Mesenchymal stem cell (in vitro differentiated cells and primary cell): ENCODE measurements at regions not wholly inside any gene's neighbourhood (a gene's known extent, or its start where the extent isn't known, plus 50 kb on each side); places are given as distances from the start of the nearest gene placed in this dataset.
A peak's percentile ranks its signal among the peaks of the same experiment; 100 is the strongest.

Experiments used
- DNase-seq: peaks from one replicate; pipeline ENCODE4 v3.0.0-alpha.2; 2013
- H2AFZ ChIP-seq: one replicate; pipeline ENCODE4 v1.6.1; 2013; ENCODE audit warnings: low read depth, mild to moderate bottlenecking, control low read depth, inconsistent platforms, low read length, moderate library complexity
- H2AK5ac ChIP-seq: 2 replicates; pipeline ENCODE4 v1.6.1; 2013; ENCODE audit warnings: low read length, moderate library complexity, mild to moderate bottlenecking, inconsistent platforms; ENCODE audit not compliant: severe bottlenecking
- H2BK120ac ChIP-seq: one replicate; pipeline ENCODE4 v1.6.1; 2013; ENCODE audit warnings: low read depth, mild to moderate bottlenecking, inconsistent platforms, low read length, moderate library complexity
- H2BK12ac ChIP-seq, 2 experiments: one replicate each; pipeline ENCODE4 v1.6.1; 2013; ENCODE audit warnings: inconsistent platforms in 2 of 2, low read length in 2 of 2, mild to moderate bottlenecking in 2 of 2, moderate library complexity in 2 of 2, control low read depth in 1 of 2
- H2BK15ac ChIP-seq: one replicate; pipeline ENCODE4 v1.6.1; 2013; ENCODE audit warnings: mild to moderate bottlenecking, low read depth, inconsistent platforms; ENCODE audit not compliant: poor library complexity, severe bottlenecking
- H2BK5ac ChIP-seq: 2 replicates; pipeline ENCODE4 v1.6.1; 2013; ENCODE audit warnings: low read depth, mild to moderate bottlenecking, low read length, control low read depth, inconsistent platforms; ENCODE audit not compliant: poor library complexity, severe bottlenecking
- H3K14ac ChIP-seq, 2 experiments: one replicate each; pipeline ENCODE4 v1.6.1; 2013; ENCODE audit warnings: inconsistent platforms in 2 of 2, low read length in 2 of 2, control low read depth in 1 of 2, mild to moderate bottlenecking in 1 of 2, moderate library complexity in 1 of 2
- H3K18ac ChIP-seq, 2 experiments: one replicate each; pipeline ENCODE4 v1.6.1; 2013; ENCODE audit warnings: inconsistent platforms in 2 of 2, low read length in 2 of 2, control low read depth in 1 of 2, low read depth in 1 of 2, mild to moderate bottlenecking in 1 of 2
- H3K23ac ChIP-seq, 2 experiments: one replicate each; pipeline ENCODE4 v1.6.1; 2013; ENCODE audit warnings: inconsistent platforms in 2 of 2, low read length in 2 of 2, mild to moderate bottlenecking in 2 of 2, moderate library complexity in 2 of 2, control low read depth in 1 of 2
- H3K27ac ChIP-seq: 2 replicates; pipeline ENCODE4 v1.5.1; 2013; ENCODE audit warnings: mild to moderate bottlenecking, moderate library complexity, low read length, control low read depth, inconsistent platforms; ENCODE audit not compliant: poor library complexity, severe bottlenecking
- H3K27me3 ChIP-seq, 2 experiments: 2 replicates each; pipeline versions ENCODE4 v1.6.1 to v1.7.0; 2013; ENCODE audit warnings: low read length in 2 of 2, mild to moderate bottlenecking in 2 of 2, moderate library complexity in 2 of 2, control low read depth in 1 of 2, inconsistent platforms in 1 of 2; ENCODE audit not compliant: control insufficient read depth in 1 of 2, insufficient read depth in 1 of 2
- H3K36me3 ChIP-seq, 2 experiments: 2 replicates each; pipeline versions ENCODE4 v1.6.1 to v1.7.0; 2013; ENCODE audit warnings: low read length in 2 of 2, control low read depth in 1 of 2, inconsistent platforms in 1 of 2, low read depth in 1 of 2, mild to moderate bottlenecking in 1 of 2; ENCODE audit not compliant: insufficient read depth in 2 of 2, control insufficient read depth in 1 of 2
- H3K4ac ChIP-seq, 2 experiments: one replicate each; pipeline ENCODE4 v1.6.1; 2013; ENCODE audit warnings: inconsistent platforms in 2 of 2, low read length in 2 of 2, mild to moderate bottlenecking in 2 of 2, moderate library complexity in 2 of 2, control low read depth in 1 of 2, low read depth in 1 of 2
- H3K4me1 ChIP-seq: 2 replicates; pipeline ENCODE4 v1.6.1; 2013; ENCODE audit warnings: low read depth, low read length, control low read depth; ENCODE audit not compliant: control insufficient read depth, insufficient read depth
- H3K4me2 ChIP-seq: 2 replicates; pipeline ENCODE4 v1.6.1; 2013; ENCODE audit warnings: low read length, mild to moderate bottlenecking, inconsistent platforms; ENCODE audit not compliant: poor library complexity, severe bottlenecking
- H3K4me3 ChIP-seq, 2 experiments: 2 replicates each; pipeline versions ENCODE4 v1.5.1 to v1.7.0; 2013; ENCODE audit warnings: low read length in 2 of 2, mild to moderate bottlenecking in 2 of 2, control low read depth in 1 of 2, low read depth in 1 of 2; ENCODE audit not compliant: insufficient read depth in 1 of 2
- H3K79me1 ChIP-seq: replicated peaks from 2 replicates; pipeline ENCODE4 v1.6.1; 2013; ENCODE audit warnings: mild to moderate bottlenecking, control low read depth, low read length, inconsistent platforms; ENCODE audit not compliant: poor library complexity, severe bottlenecking
- H3K9ac ChIP-seq: 2 replicates; pipeline ENCODE4 v1.7.0; 2013; ENCODE audit warnings: mild to moderate bottlenecking, low read length, moderate library complexity
- H3K9me3 ChIP-seq: 2 replicates; pipeline ENCODE4 v1.7.0; 2013; ENCODE audit warnings: mild to moderate bottlenecking, low read length; ENCODE audit not compliant: control insufficient read depth
- H4K8ac ChIP-seq: one replicate; pipeline ENCODE4 v1.6.1; 2013; ENCODE audit warnings: inconsistent platforms, mild to moderate bottlenecking, low read length, moderate library complexity
- H4K91ac ChIP-seq: one replicate; pipeline ENCODE4 v1.6.1; 2013; ENCODE audit warnings: mild to moderate bottlenecking, low read length, inconsistent platforms
- WGBS: methylation state at CpG from one replicate; pipeline ENCODE4 v1.1.7; 2013; ENCODE audit warnings: mixed read lengths; 5-methylcytosine and 5-hydroxymethylcytosine counted together

- Histone ChIP-seq H3K23ac (no peak overlapping the region), H4K8ac (no peak overlapping the region), H3K36me3 (no peaks in the 10 kb centered on the region), H3K9me3 (peaks cover 18% of the 10 kb centered on the region), H4K91ac (no peak overlapping the region), H3K4me2 (no peak overlapping the region), H2BK5ac (no peak overlapping the region), H2AFZ (no peak overlapping the region), H2AK5ac (no peak overlapping the region), H3K4ac (no peak overlapping the region), H3K9ac (no peak overlapping the region), H3K4me1 (no peaks in the 10 kb centered on the region), H2BK120ac (no peak overlapping the region), H3K79me1 (no peaks in the 10 kb centered on the region), H2BK15ac (no peak overlapping the region), H3K18ac (no peak overlapping the region), H3K14ac (no peak overlapping the region), H3K4me3 (no peak overlapping the region), H3K27me3 (no peaks in the 10 kb centered on the region), H2BK12ac (no peak overlapping the region), H3K27ac (no peak overlapping the region)
- WGBS: 87% methylated on average over 2 of the region's 2 CpGs
- no peak for DNase-seq
These were observed 187.7 kb upstream of the KCNN2 start for GRCh38 chr5:114174131-114174530.

DNA sequence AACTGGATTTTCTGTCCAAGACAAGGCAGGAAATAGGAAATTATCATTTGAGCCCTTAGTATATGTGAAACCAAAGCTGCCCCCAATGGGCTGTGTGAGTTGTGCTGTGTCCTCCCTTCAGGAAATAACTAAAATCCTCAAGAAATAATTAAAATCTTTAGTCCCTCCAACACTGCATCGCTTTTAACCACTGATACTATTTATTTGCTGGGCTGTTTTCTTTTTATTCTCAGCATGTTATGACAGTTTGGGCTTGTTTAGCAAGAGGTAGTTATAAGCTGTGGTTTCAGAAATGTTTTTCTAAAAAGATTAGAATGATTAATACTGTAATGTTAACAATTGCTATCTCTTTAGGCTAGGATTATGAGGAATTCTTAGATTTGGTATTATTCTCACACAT lies 187.0 kb upstream of the KCNN2 start:
- no peak overlapping the region for H2BK120ac ChIP-seq
- no peaks in the 10 kb centered on the region for H3K27me3 ChIP-seq
- no peak overlapping the region for H3K27ac ChIP-seq
- no peak overlapping the region for H3K18ac ChIP-seq
- H3K79me1 ChIP-seq: no peaks in the 10 kb centered on the region
- H2BK15ac ChIP-seq: no peak overlapping the region
- no peak overlapping the region for H2BK12ac ChIP-seq
- H3K14ac ChIP-seq: no peak overlapping the region
- DNase-seq: no peak
- no peak overlapping the region for H2AK5ac ChIP-seq
- H3K4me1 ChIP-seq: no peaks in the 10 kb centered on the region
- no peak overlapping the region for H2AFZ ChIP-seq
- H2BK5ac ChIP-seq: no peak overlapping the region
- H3K4me2 ChIP-seq: no peak overlapping the region
- H3K9me3 ChIP-seq: peaks cover 18% of the 10 kb centered on the region
- H3K4ac ChIP-seq: no peak overlapping the region
- no CpG with 5 or more reads among the region's 1 CpG for WGBS
- no peak overlapping the region for H3K23ac ChIP-seq
- no peak overlapping the region for H4K8ac ChIP-seq
- no peak overlapping the region for H3K4me3 ChIP-seq
- H4K91ac ChIP-seq: no peak overlapping the region
- no peak overlapping the region for H3K9ac ChIP-seq
- no peaks in the 10 kb centered on the region for H3K36me3 ChIP-seq

GRCh38 chr5:114176356-114176755 lies 185.5 kb upstream of the KCNN2 start:
- no peak overlapping the region for H3K4me3 ChIP-seq
- no peaks in the 10 kb centered on the region for H3K79me1 ChIP-seq
- no peaks in the 10 kb centered on the region for H3K4me1 ChIP-seq
- H4K8ac ChIP-seq: no peak overlapping the region
- H2BK15ac ChIP-seq: no peak overlapping the region
- H3K23ac ChIP-seq: no peak overlapping the region
- H3K27me3 ChIP-seq: no peaks in the 10 kb centered on the region
- H2BK12ac ChIP-seq: no peak overlapping the region
- H2BK5ac ChIP-seq: no peak overlapping the region
- DNase-seq: no peak
- no peak overlapping the region for H2AK5ac ChIP-seq
- no peak overlapping the region for H3K14ac ChIP-seq
- no peaks in the 10 kb centered on the region for H3K36me3 ChIP-seq
- H3K9ac ChIP-seq: no peak overlapping the region
- no peak overlapping the region for H3K4ac ChIP-seq
- H3K9me3 ChIP-seq: peaks cover 18% of the 10 kb centered on the region
- H3K18ac ChIP-seq: no peak overlapping the region
- H3K27ac ChIP-seq: peak overlapping the region; percentile 81
- no peak overlapping the region for H3K4me2 ChIP-seq
- no peak overlapping the region for H4K91ac ChIP-seq
- H2AFZ ChIP-seq: no peak overlapping the region
- no peak overlapping the region for H2BK120ac ChIP-seq

DNA sequence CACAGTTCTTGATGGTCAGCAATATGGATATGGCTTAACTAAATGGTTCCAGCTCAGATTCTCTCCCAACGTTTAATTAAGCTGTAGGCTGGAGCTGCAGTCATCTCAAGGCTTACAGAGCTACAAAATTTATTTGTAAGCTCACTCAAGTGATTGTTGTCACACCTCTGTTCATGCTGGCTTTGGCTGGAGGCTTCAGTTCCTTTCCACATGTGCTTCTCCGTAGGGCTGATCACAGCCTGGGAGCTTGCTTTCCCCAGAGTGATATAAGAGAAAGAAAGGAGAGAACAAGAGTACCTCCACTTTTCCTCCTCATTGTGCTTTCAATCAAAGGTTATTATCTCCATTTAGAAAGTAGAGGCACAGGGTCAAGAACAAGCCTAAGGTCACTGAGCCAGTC lies 182.7 kb upstream of the KCNN2 start:
- no peak overlapping the region for H3K9ac ChIP-seq
- H2AFZ ChIP-seq: no peak overlapping the region
- no peak overlapping the region for H2BK5ac ChIP-seq
- no peaks in the 10 kb centered on the region for H3K79me1 ChIP-seq
- DNase-seq: no peak
- no peak overlapping the region for H2BK12ac ChIP-seq
- H3K36me3 ChIP-seq: no peaks in the 10 kb centered on the region
- H2BK120ac ChIP-seq: no peak overlapping the region
- H3K4me2 ChIP-seq: no peak overlapping the region
- H3K18ac ChIP-seq: no peak overlapping the region
- no peak overlapping the region for H3K4me3 ChIP-seq
- H2BK15ac ChIP-seq: no peak overlapping the region
- H2AK5ac ChIP-seq: no peak overlapping the region
- no peak overlapping the region for H4K8ac ChIP-seq
- no peaks in the 10 kb centered on the region for H3K27me3 ChIP-seq
- H3K14ac ChIP-seq: no peak overlapping the region
- WGBS: 100% methylated on average over 1 of the region's 2 CpGs
- peaks cover 12% of the 10 kb centered on the region for H3K9me3 ChIP-seq
- H3K4me1 ChIP-seq: no peaks in the 10 kb centered on the region
- no peak overlapping the region for H3K4ac ChIP-seq
- H4K91ac ChIP-seq: no peak overlapping the region
- H3K27ac ChIP-seq: no peak overlapping the region
- H3K23ac ChIP-seq: no peak overlapping the region
